ENCODE measurements at regions not wholly inside any gene's neighbourhood (a gene's known extent, or its start where the extent isn't known, plus 50 kb on each side); places are given as distances from the start of the nearest gene placed in this dataset.

GRCh38 chr14:98819132-98819866 is 452.7 kb downstream of the BCL11B start:
- intact Hi-C loops (cut with micrococcal nuclease), result no loop called here

DNA sequence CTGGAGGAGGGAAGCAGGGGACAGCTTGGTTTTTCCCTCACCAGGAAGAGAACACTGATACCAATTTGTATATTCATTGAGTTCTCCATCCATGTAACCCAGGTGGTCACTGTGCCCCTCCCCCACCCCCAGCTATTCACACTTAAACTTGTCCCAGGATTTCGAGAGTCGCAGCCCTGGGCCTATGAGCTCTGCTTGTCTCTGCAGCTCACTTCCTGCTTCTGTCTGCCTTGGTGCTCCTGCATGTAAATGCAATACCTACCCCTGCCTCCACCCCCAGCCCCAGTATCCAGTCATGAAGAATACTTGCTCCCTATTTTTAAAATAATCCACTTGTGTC is 452.2 kb downstream of the BCL11B start:
- intact Hi-C loops (cut with micrococcal nuclease), result no loop called here

GRCh38 chr14:98822917-98823316 is 449.1 kb downstream of the BCL11B start:
- intact Hi-C loops (cut with micrococcal nuclease), result no loop called here

- intact Hi-C loops (cut with micrococcal nuclease), result no loop called here
These were observed 445.4 kb downstream of the BCL11B start for GRCh38 chr14:98826618-98827017.

DNA sequence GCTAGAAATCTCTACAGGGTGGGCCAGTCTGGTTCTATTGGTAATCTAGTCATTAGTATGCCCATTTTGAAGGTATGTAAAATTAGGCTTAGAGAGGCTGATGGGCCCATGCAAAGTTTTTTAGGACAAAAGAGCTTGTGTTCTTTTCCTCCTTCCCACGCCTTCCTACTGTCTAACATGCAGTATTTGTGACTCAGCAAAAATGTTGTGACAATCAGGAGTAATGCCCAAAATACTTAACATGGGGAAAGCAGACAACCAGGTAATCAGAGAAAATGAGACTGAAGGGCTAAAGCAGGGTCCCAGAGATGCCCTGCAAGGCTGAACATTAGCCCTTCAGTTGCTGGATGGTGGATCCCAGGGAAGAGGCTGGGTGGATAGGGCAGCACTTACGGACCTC is 437.9 kb downstream of the BCL11B start:
- intact Hi-C loops (cut with micrococcal nuclease), result no loop called here

- intact Hi-C loops (cut with micrococcal nuclease), result no loop called here
These were observed 436.8 kb downstream of the BCL11B start for GRCh38 chr14:98835051-98835824.

DNA sequence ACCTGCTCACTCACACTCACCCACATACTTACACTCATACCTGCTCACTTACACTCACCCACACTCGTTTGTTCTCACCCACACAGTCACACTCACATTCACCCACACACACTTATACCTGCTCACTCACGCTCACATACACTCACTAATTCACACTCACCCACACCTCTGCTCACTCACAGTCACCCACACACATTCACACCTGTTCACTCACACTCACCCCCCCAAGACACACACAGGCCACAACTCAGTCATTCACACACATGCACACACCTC is 436.2 kb downstream of the BCL11B start:
- intact Hi-C loops (cut with micrococcal nuclease), result no loop called here

- intact Hi-C loops (cut with micrococcal nuclease), result no loop called here
These were observed 431.9 kb downstream of the BCL11B start for GRCh38 chr14:98840091-98840490.

DNA sequence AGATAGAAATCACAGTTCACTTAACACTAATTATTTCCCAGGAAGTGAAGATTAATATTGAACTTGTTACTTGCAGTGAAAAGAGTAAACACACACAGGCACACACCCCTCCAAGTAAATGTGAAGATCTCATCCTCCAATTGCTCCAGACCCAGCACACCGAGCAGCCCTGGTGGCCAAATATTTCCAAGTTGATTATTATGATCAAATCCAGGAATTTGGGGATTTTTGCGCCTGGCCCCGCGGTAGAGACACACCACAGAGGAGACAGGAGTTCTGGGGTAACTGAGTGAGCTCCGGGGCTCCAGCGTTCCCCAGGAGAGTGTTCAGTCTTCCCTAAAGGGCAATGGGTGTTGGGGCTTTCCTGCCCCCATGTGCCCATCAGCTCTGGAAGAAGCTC is 431.5 kb downstream of the BCL11B start:
- intact Hi-C loops (cut with micrococcal nuclease), result no loop called here

DNA sequence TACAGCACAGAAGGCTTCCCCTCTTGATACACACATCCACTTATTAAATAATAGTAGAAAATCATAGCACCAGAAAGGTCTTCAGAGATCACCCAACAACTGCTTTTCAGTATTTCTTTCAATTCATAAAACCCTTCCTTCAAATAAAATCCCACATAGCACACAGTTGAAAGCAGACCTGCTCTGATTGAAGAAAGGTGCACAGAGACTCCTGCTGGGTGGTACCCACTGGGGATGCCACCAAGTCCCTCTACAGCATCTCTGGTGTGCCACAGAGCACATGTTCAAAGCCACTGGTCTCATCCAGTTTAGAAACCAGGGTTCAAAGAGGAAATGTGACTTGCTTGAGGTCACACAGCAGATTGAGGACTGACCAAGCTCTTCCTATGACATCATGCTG is 427.5 kb downstream of the BCL11B start:
- intact Hi-C loops (cut with micrococcal nuclease), result no loop called here

DNA sequence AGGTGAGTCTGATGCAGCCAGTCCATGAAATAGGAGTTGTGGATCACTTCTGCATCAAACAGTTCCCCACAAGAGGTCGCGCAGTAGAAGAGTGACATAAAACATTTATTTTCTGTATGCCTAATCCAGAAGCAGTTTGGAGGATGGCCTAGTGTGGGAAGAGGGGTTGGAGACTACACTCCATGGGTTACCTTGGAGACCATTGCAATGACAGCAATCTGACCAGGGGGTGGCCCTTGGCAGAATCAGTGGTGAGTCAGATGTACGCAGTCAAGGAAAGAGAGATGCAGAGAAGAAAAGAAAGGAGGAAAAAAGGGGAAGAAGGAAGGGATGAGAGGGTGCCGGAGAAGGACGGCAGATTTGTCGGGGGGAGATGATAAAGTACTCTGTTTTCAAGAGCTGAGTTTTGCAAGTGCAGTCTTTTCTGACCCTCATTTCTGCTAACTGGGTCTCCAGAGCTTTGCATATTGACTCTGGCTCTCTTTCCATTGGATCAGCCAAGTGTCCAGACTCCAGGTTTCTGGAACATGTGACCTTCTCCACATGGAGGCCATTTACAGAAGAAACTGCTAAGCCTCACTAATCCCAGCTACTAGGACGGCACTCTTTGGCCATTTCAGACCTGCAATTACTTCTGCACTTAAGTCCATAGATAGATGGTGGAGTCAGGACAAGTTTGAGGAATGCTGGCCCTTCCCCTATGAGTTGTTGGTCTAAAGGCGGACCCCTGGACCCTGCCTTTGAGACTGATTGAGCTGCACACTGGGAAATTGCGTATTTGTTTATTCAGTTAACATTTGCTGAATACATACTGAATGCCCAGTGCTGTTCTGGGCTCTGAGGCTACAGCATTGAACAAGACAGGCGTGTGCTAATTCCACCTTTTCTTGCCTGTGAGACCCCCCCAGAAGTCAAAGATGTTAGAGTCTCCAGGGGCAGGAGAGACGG is 424.2 kb downstream of the BCL11B start:
- intact Hi-C loops (cut with micrococcal nuclease), result no loop called here

DNA sequence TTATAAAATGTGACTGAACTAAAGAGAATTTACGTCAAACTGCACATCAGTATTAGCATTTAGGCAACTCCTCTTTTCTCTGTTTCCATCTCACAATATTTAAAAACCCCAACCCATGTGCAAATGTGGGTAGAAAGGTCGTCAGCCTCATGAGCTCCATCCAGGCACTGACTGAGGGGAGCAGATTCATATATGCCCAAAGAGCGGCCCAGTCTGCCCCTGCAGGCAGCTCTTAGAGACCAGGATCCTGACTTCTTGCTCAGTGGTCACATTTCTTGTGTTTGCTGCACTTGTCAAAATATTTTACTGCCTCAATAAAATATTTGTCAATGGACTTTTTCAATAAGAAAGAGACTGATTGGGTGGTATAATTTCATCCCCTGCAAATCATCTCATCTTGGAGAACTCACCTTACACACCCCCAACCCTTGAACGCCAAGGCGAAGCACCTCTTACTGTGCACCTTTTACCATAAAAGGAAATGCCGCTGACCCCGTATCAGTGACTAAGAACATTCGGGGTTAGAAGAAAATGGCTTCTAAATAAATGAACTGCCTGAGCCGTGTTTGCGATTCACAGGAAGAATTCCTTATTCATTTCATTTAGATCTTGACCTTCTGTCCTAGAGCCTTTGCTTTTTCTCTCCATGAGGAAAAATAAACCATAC is 418.8 kb downstream of the BCL11B start:
- intact Hi-C loops (cut with micrococcal nuclease), result no loop called here

- intact Hi-C loops (cut with micrococcal nuclease), result no loop called here
These were observed 415.9 kb downstream of the BCL11B start for GRCh38 chr14:98855926-98856715.

- intact Hi-C loops (cut with micrococcal nuclease), result no loop called here
These were observed 413.8 kb downstream of the BCL11B start for GRCh38 chr14:98858158-98858557.

- intact Hi-C loops (cut with micrococcal nuclease), result no loop called here
These were observed 413.4 kb downstream of the BCL11B start for GRCh38 chr14:98858561-98858960.

GRCh38 chr14:98859301-98859700 is 412.7 kb downstream of the BCL11B start:
- intact Hi-C loops (cut with micrococcal nuclease), result no loop called here

GRCh38 chr14:98864211-98864610 is 407.8 kb downstream of the BCL11B start:
- intact Hi-C loops (cut with micrococcal nuclease), result no loop called here

DNA sequence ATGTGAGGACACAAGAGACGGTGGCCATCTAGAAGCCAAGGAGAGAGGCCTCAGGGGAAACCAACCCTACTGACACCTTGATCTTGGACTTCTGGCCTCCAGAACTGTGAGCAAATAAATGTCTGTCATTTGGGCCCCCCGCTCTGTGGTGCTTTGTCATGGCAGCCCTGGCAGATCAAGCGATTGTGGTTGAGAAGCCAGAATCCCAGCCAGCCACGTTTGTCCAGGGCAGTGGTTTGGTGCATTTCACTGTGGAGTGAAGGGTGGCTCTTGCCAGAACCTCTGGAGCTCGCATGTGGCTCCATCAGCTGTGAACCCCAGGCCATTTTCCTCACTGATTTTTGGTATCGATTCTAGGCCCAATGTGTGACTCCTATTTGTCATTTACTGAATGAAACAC is 404.9 kb downstream of the BCL11B start:
- intact Hi-C loops (cut with micrococcal nuclease), result no loop called here

DNA sequence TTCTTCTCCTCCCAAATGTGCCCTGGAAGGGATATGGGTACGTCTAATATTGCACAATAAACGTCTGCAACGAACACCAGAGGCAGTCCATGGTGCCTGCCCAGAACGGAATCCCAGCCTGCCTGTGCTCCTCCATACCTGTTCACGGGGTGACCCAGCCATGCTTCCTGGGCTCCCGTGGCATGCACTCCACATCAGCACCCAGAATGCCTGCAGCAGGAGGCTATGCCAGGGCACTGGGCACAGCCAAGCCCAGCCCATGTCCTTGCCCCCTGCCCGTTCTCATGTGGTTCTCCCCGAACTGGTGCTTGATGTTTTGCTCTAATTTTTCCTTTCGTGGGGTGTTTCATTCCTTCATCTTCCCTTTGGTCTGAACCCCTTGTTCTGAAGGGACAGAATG is 404.3 kb downstream of the BCL11B start:
- intact Hi-C loops (cut with micrococcal nuclease), result no loop called here

DNA sequence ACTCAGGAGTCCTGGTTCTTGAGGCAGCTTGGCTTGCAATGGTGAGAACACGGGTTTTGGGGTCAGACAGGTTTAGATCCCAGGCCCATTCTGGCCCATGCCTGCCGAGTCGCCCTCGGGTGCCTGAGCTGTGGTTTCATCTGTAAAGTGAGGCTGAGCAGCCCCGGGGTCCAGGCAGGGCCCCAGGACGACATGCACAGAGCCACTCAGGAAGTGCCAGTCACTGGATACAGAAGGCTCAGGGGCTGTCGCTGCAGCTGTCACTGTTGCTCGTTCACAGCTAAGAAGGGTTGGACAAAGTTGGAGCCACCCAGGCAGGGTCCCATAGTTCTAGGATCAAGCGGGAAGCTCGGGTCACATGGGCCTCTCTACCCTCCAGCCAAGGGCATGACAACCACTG is 403.1 kb downstream of the BCL11B start:
- intact Hi-C loops (cut with micrococcal nuclease), result no loop called here

DNA sequence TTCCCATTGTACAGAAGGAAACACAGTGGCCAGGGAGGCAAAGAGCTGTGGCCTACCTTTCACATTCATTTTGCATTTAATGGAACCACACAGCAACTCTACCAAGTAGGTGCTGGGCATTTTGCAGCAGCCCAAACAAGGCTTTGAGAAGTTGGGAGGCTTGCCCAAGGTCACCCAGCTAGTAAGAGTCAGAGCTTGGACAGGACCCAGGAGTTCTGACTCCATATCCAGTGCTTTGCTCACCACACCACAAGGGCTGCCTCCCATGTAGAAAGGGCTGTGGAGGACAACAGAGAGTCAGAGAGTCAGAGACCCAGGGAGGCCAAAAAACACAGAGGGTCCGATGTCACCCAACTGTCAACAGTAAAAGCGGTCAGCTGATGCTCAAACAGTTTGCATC is 400.2 kb downstream of the BCL11B start:
- intact Hi-C loops (cut with micrococcal nuclease), result no loop called here
